ENCODE measurements at regions not wholly inside any gene's neighbourhood (a gene's known extent, or its start where the extent isn't known, plus 50 kb on each side); places are given as distances from the start of the nearest gene placed in this dataset.

DNA sequence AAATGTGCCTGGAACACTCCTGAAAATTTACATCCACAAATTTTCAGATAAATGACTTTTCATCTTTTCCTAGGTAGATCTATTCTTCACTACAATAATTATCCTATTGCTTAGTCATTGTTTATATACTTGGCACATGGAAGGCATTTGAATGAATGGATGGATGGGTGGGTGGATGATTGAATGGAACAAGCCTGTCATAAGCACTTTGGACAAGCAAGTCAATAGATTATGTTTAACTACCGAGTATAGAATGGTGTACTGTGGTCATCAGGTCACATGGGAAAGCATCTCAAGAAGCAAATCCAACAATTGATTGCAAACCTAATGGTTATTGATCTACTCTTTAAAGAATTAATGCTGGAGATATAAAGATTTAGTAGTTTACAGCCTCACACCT lies 114.4 kb upstream of the DMRTA1 start:
- Histone ChIP-seq H3K27me3 (no peaks in the 10 kb centered on the region), H3K4me1 (no peaks in the 10 kb centered on the region), H3K9me3 (no peaks in the 10 kb centered on the region), H3K4me3 (ENCODE audit: low read depth, low read length) (no peak overlapping the region), H3K36me3 (no peaks in the 10 kb centered on the region)
- TF ChIP-seq, protein P1, sequence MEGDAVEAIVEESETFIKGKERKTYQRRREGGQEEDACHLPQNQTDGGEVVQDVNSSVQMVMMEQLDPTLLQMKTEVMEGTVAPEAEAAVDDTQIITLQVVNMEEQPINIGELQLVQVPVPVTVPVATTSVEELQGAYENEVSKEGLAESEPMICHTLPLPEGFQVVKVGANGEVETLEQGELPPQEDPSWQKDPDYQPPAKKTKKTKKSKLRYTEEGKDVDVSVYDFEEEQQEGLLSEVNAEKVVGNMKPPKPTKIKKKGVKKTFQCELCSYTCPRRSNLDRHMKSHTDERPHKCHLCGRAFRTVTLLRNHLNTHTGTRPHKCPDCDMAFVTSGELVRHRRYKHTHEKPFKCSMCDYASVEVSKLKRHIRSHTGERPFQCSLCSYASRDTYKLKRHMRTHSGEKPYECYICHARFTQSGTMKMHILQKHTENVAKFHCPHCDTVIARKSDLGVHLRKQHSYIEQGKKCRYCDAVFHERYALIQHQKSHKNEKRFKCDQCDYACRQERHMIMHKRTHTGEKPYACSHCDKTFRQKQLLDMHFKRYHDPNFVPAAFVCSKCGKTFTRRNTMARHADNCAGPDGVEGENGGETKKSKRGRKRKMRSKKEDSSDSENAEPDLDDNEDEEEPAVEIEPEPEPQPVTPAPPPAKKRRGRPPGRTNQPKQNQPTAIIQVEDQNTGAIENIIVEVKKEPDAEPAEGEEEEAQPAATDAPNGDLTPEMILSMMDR (IDR thresholded peaks at IDR 0.05; ENCODE audit: low read depth, low read length), result no peak
- DNase-seq, result no peak

DNA sequence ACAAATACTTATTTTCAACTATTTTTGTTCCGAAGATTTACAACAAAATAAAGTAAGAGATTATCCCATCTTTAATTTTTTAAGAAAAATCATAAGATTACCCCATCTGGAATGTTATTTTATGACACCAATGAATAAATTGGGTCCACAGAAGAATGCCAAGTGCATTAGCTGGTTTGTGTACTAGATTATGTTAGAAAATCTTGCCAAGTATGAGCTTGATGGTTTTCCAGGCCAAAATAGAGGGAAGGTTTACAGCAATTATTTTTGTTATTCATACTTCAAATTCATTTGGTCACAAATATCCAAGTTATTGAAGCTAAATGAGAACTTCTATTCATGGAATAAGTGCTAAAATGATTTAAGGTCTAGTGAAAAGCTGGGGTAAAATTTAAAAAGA lies 109.4 kb upstream of the DMRTA1 start:
- DNase-seq, result no peak
- Histone ChIP-seq H3K4me1 (no peaks in the 10 kb centered on the region), H3K4me3 (ENCODE audit: low read depth, low read length) (no peak overlapping the region), H3K9me3 (no peaks in the 10 kb centered on the region), H3K27me3 (no peaks in the 10 kb centered on the region), H3K36me3 (no peaks in the 10 kb centered on the region)
- TF ChIP-seq, protein P1 (IDR thresholded peaks at IDR 0.05; ENCODE audit: low read depth, low read length), result no peak

DNA sequence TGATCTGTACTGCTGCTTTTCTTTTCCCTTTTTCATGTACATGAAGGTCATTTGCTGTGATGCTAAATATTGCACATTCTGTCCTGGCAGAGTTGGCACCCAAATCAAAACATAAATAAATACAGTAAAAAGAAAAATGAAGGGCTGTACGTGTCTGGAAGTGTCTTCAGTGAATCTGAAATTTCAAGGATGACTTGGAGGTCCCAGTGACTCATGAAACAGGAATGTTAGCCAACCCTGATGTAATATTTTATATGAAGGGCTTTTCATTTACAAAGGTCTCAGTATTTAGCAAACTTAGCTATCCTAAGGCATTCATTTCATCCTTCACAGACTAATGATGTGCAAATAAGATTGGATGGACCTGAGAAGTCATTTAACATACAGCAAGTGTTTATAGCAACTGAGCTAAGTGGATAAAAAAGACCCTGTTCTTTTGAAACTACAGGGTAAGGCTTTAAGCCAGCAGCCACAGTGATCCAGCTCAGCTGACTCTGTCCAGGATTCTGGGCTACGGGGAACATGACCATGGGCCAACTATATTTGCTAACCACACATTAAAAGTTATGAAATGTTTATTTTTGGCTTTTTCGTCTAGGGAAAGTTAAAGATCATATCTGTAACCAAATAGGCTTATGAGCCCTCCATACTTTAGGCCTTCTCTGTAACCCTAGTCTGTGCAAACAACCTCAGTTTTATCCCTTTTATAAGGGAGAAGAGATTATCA lies 104.0 kb upstream of the DMRTA1 start:
- no peak overlapping the region for H3K4me3 ChIP-seq (ENCODE audit: low read depth, low read length)
- no peaks in the 10 kb centered on the region for H3K4me1 ChIP-seq
- TF ChIP-seq, protein P1 (IDR thresholded peaks at IDR 0.05; ENCODE audit: low read depth, low read length), result no peak
- no peak for DNase-seq
- H3K36me3 ChIP-seq, result no peaks in the 10 kb centered on the region
- no peaks in the 10 kb centered on the region for H3K9me3 ChIP-seq
- no peaks in the 10 kb centered on the region for H3K27me3 ChIP-seq

GRCh38 chr9:22343218-22343611 lies 103.4 kb upstream of the DMRTA1 start:
- Histone ChIP-seq H3K27me3 (no peaks in the 10 kb centered on the region), H3K9me3 (no peaks in the 10 kb centered on the region), H3K36me3 (no peaks in the 10 kb centered on the region), H3K4me1 (no peaks in the 10 kb centered on the region), H3K4me3 (ENCODE audit: low read depth, low read length) (no peak overlapping the region)
- DNase-seq, result no peak
- TF ChIP-seq, protein P1 (IDR thresholded peaks at IDR 0.05; ENCODE audit: low read depth, low read length), result no peak

DNA sequence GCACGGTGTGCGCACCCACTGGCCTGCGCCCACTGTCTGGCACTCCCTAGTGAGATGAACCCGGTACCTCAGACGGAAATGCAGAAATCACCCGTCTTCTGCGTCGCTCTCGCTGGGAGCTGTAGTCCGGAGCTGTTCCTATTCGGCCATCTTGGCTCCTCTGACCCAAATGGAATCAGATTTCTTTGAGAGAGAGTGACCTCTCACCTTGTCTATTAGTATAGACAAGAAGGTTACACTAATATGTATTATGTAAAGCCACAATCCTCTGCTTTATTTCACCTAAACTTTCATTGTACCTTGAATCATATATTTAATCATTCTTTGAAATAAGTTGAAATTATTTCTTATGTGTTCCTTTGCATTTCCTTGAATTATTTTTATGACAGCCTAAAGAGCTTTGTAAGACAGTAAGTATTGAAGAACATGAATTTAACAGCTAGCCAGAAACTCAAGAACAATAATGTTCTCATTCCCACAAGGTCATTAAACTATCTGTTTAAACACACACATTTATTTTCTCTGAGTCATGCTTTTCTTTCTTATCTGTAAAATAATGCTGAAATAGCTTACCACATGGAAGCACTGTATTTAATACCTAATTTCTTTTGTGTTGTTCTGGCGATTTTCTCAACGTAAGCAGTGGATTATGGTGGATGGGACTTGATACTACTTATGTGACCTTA lies 91.8 kb upstream of the DMRTA1 start:
- no peaks in the 10 kb centered on the region for H3K4me1 ChIP-seq
- TF ChIP-seq, protein P1 (IDR thresholded peaks at IDR 0.05; ENCODE audit: low read depth, low read length), result no peak
- no peak for DNase-seq
- H3K9me3 ChIP-seq, result no peaks in the 10 kb centered on the region
- no peaks in the 10 kb centered on the region for H3K36me3 ChIP-seq
- no peaks in the 10 kb centered on the region for H3K27me3 ChIP-seq
- H3K4me3 ChIP-seq (ENCODE audit: low read depth, low read length), result no peak overlapping the region

DNA sequence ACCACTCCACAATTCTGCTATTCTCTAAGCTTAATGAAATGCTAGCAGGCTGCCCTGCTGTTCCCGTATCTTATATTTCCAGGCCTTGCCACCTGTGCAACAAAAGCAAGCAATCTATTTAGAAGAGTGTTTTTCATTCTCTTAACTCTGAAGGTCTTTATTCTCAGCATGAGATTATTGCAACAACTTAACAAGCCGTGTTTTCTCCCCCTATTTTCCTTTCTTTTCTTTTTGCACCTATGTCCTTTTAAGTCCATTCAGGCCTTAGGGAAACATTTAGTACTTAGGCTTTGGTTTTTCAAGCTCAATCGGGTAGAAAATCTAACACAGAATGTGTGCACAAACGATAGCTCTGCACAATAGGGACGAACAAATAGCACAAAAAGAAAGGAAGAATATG lies 89.6 kb upstream of the DMRTA1 start:
- TF ChIP-seq, protein P1 (IDR thresholded peaks at IDR 0.05; ENCODE audit: low read depth, low read length), result no peak
- Histone ChIP-seq H3K4me3 (ENCODE audit: low read depth, low read length) (no peak overlapping the region), H3K4me1 (no peaks in the 10 kb centered on the region), H3K9me3 (no peaks in the 10 kb centered on the region), H3K36me3 (no peaks in the 10 kb centered on the region), H3K27me3 (no peaks in the 10 kb centered on the region)
- DNase-seq, result no peak

All from BE2C (cell line).